ENCODE measurements at regions not wholly inside any gene's neighbourhood (a gene's known extent, or its start where the extent isn't known, plus 50 kb on each side); places are given as distances from the start of the nearest gene placed in this dataset.
A peak's percentile ranks its signal among the peaks of the same experiment; 100 is the strongest.
"Not testable (repeated sequence)": the region's sequence is repeated elsewhere in the genome, so short reads cannot be mapped to it uniquely, and the experiment has no call there.

DNA sequence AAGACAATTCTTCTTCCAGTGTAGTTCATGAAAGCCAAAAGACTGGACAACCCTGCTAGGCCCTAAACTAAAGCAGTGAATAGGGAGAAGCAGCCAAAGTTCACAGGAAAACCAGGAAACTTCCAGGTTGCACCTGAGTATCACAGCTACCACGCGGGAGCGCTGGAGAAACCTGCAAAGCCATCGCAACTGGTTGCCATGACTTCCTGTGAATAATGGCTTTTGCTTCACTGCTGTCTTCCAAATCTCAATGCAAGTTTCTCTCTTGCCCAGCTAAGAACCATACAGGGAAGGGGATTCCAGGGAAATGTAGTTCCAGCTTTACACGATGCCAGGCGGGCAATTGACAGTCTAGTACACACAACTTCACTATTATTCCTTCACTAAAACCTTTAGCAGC, 114.1 kb downstream of the GXYLT1 start:
- no peak for DNase-seq (ENCODE audit: low spot score)

DNA sequence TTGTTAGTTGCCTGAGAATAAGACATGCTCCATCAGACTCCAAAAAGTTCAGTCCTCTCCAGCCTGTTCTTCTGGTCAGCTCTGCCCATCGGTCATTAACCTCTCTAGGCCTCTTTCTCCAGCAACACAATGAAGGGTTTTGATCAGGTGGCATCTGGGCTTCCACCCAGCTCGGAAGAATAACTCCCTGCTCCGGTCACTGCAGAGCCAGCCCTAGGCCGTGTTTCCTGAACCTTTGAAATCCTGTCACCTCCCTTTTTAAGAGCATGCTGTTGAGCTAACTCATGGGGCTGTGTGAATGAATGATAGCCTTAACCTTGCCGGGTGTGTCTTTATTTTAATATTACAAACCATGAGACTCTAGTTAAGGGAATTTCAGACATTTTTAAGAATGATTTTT, 117.1 kb downstream of the GXYLT1 start:
- no peak for DNase-seq (ENCODE audit: low spot score)

- DNase-seq (ENCODE audit: low spot score) = no peak
These were observed 120.2 kb downstream of the GXYLT1 start for GRCh38 chr12:42024495-42024830.

- peak; percentile 47 for DNase-seq (ENCODE audit: low spot score)
These were observed 120.8 kb downstream of the GXYLT1 start for GRCh38 chr12:42023733-42024494.

GRCh38 chr12:42021937-42022336, 122.7 kb downstream of the GXYLT1 start:
- DNase-seq (ENCODE audit: low spot score) = not testable (repeated sequence)

DNA sequence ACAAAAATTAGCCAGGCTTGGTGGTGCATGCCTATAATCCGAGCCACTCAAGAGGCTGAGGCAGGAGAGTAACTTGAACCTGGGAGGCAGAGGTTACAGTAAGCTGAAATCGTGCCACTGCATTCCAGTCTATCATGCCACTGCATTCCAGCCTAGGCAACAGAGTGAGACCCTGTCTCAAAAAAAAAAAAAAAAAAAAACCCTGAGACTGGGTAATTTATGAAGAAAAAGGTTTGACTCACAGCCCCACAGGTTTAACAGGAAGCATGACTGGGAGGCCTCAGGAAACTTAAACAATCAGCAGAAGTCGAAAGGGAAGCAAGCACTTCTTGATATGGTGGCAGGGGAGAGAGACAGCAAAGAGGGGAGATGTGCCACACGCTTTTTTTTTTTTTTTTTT, 123.2 kb downstream of the GXYLT1 start:
- DNase-seq (ENCODE audit: low spot score) = no peak

GRCh38 chr12:42020226-42020625, 124.4 kb downstream of the GXYLT1 start:
- DNase-seq (ENCODE audit: low spot score) = no peak

- DNase-seq (ENCODE audit: low spot score) = no peak
These were observed 124.9 kb downstream of the GXYLT1 start for GRCh38 chr12:42019746-42020145.

DNA sequence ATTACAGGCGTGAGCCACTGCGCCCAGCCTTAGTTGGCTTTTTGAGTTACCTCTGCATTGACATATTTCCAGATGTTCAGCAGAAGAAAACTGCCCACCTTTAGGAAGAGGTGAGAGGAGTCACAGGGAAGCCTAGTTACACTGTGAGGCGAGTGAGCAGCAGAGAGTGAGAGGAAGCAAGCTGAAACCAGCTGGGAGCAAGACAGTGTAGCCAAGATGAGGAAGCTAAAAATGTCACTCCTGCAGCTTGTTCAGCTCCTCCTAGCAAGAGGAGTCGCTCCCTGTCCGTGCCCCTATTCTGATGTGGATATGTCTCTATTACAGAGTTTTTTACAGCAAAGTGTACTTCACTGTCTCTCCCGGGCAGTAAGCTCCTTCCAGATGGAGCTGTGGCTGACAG, 127.6 kb downstream of the GXYLT1 start:
- DNase-seq (ENCODE audit: low spot score) = no peak

GRCh38 chr12:42015051-42015461, 129.6 kb downstream of the GXYLT1 start:
- no peak for DNase-seq (ENCODE audit: low spot score)

DNA sequence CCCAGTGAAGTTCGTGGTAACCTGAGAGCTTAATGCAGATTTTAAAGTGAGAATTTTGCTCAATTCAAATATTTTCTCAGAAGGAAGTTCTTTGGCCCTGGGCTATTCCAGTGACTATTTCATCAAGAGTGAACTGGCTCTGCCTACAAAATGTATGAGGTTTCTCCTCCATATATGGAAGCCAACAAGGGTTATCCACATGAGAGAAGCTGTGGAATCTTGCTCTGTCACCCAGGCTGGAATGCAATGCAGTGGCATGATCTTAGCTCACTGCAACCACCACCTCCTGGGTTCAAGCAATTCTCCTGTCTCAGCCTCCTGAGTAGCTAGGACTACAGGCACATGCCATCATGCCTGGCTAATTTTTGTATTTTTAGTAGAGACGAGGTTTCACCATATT, 132.2 kb downstream of the GXYLT1 start:
- not testable (repeated sequence) for DNase-seq (ENCODE audit: low spot score)

- no peak for DNase-seq (ENCODE audit: low spot score)
These were observed 134.0 kb downstream of the GXYLT1 start for GRCh38 chr12:42010715-42011114.

DNA sequence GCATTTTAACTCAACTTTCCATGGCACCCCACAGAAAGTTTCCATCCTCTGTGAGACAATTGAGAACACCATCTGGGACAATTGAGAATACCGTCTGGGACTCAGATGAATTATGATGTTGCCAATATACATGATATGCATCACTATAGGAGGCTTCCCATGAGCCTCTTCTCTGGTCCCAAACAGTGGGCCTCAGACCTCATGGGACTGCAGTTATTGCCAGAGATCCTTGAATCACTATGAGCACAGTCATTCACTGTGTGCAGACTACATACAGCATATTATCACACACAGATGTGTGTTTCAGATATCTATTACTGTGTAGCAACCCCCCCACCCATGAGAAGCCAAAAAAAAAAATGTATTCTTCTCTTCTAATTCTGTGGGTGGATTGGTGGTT, 134.4 kb downstream of the GXYLT1 start:
- no peak for DNase-seq (ENCODE audit: low spot score)

- DNase-seq (ENCODE audit: low spot score) = no peak
These were observed 135.7 kb downstream of the GXYLT1 start for GRCh38 chr12:42008996-42009395.

DNA sequence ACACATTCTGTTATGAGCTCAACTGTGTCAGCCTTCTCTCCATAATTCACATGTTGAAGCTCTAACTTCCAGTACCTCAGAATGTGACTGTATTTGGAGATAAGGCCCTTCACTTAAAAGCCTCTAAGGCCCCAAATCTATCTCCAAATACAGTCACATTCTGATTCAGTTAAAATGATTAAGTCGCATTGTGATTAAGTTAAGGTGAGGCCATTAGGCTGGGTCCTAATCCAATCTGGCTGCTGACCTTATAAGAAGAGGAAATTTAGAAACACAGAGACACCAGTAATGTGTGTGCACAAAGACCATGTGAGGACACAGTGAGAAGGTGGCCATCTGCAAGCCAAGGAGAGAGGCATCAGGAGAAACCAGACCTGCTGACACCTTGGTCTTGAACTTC, 141.6 kb downstream of the GXYLT1 start:
- DNase-seq (ENCODE audit: low spot score) = no peak

DNA sequence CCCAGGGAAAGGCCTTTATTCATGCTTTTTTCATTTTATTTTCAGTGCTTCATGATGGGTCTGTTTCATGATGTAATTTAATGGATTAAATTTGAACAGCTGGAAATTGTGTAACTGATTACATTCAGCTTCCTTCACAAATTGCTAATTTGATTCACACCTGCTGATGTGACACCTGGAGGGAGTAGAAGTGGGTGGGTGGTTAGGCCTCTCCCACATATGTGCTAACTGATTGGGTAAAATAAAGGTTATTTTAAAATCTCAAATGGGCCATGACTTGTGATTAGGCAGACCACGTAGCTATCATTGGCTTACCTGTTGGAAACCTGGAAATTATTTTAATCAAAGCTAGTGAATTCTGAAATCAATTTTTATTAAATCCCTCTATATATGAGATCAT, 142.1 kb downstream of the GXYLT1 start:
- DNase-seq (ENCODE audit: low spot score) = no peak

- DNase-seq (ENCODE audit: low spot score) = no peak
These were observed 146.2 kb downstream of the GXYLT1 start for GRCh38 chr12:41998436-41998835.

DNA sequence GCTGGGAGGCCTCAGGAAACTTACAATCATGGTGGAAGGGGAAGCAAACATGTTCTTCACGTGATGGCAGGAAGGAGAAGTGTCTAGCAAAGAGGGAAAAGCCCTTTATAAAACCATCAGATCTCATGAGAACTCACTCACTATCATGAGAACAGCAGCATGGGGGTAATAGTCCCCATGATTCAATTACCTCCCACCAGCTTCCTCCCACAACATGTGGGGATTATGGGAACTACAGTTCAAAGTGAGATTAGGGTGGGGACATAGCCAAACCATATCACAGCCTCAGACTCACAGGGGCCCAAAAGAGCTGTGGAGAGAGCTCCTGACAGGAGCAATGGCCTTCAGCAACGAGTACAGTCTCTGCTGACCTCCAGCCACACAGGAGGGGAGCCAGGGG, 151.4 kb downstream of the GXYLT1 start:
- no peak for DNase-seq (ENCODE audit: low spot score)

- no peak for DNase-seq (ENCODE audit: low spot score)
These were observed 151.9 kb downstream of the GXYLT1 start for GRCh38 chr12:41992692-41993215.

- DNase-seq (ENCODE audit: low spot score) = no peak
These were observed 152.7 kb downstream of the GXYLT1 start for GRCh38 chr12:41992022-41992421.

- DNase-seq (ENCODE audit: low spot score) = no peak
These were observed 156.0 kb downstream of the GXYLT1 start for GRCh38 chr12:41988715-41989114.

- not testable (repeated sequence) for DNase-seq (ENCODE audit: low spot score)
These were observed 158.2 kb downstream of the GXYLT1 start for GRCh38 chr12:41986513-41986912.

DNA sequence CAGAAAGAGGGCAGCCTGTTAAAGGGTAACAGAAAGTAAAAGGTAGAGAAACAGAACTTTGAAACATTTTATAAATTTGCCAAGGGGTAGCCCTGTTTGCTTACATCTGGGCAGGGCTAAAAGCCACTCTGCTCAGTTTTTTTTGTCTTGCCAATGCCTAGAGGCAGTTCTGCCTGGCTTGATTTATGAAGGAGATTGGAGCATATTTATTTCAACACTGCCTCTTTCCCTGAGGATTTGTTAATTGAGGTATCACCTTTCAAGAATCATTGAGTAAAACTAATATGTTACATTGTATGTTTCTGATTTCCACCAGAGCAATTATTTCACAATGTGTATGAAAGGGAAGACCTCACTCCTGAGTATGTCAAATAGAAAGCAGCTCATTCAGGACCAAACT, 160.8 kb downstream of the GXYLT1 start:
- DNase-seq (ENCODE audit: low spot score) = no peak

DNA sequence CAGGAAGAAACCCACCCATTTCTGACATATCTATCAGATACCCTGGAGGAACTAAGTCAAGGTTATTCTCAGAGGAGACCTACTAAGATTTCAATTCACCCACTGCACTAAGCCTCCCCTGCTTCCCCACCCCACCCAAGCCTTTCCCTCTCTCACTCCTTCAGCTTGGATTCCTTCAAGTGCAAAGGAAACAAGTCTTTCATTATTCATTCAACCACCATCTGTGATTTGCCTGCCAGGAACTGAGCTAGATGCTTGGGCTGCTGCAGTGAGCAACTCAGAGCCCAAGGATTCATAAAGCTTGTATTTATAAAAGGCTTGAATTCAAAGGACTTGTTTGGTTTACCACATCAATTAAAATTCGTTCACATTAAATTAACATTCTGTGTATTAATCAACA, 161.3 kb downstream of the GXYLT1 start:
- DNase-seq (ENCODE audit: low spot score) = no peak
